Activated naive CD4-positive, alpha-beta T cell treated with anti-CD3 and anti-CD28 coated beads, Interleukin-2, amount 50 U/mL, for 72 hours (primary cell): ENCODE measurements at regions not wholly inside any gene's neighbourhood (a gene's known extent, or its start where the extent isn't known, plus 50 kb on each side); places are given as distances from the start of the nearest gene placed in this dataset.
"Not testable (repeated sequence)": the region's sequence is repeated elsewhere in the genome, so short reads cannot be mapped to it uniquely, and the experiment has no call there.

Experiments used
- ATAC-seq, 2 donors: fragments of 150-1000 bp; cut with Tn5 transposase; 2 replicates each; pipeline ENCODE4 v1.10.0; 2021; ENCODE audit warnings: mild to moderate bottlenecking in 2 of 2, moderate library complexity in 2 of 2
- DNase-seq, 2 donors: peaks; one replicate each; pipeline ENCODE4 v3.0.0; 2021 to 2022; ENCODE audit warnings: low spot score in 2 of 2
- H3K27ac Mint-ChIP-seq, 2 donors: one replicate each; pipeline ENCODE4 v1.8.0; 2022; ENCODE audit warnings: mild to moderate bottlenecking in 2 of 2, mixed read lengths in 2 of 2
- H3K36me3 Mint-ChIP-seq, 2 donors: one replicate each; pipeline ENCODE4 v1.8.0; 2022; ENCODE audit warnings: mixed read lengths in 2 of 2
- H3K9me3 Mint-ChIP-seq, 2 donors: one replicate each; pipeline ENCODE4 v1.8.0; 2022; ENCODE audit warnings: mixed read lengths in 2 of 2

DNA sequence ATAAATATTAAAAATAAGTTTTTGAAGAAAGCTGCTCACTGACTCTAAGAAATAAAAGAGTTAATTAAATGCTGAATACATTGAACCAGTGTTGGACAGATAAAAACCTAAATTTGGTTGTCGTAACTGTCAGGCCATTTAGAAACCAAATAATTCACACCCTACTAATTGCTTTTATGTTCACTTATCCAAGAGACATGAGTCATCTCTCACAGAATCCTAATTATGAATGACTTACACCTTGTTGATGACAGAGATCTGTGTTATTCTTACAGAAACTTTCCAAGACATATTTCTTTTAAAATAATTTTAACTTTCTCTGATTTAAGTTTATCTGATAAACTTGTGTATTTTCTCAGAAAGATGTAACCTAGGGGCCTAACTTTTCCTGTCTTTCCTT, 250.7 kb downstream of the IKZF2 start:
- H3K27ac Mint-ChIP-seq, result no peak overlapping the region
- no peak for ATAC-seq
- no peaks in the 10 kb centered on the region for H3K9me3 Mint-ChIP-seq
- no peak for DNase-seq
- H3K36me3 Mint-ChIP-seq, result no peaks in the 10 kb centered on the region

- Mint-ChIP-seq H3K9me3 (no peaks in the 10 kb centered on the region), H3K27ac (no peak overlapping the region), H3K36me3 (no peaks in the 10 kb centered on the region)
- ATAC-seq (no peak), DNase-seq (no peak)
These were observed 253.4 kb downstream of the IKZF2 start for GRCh38 chr2:212898011-212898410.

GRCh38 chr2:212897296-212897695, 254.1 kb downstream of the IKZF2 start:
- H3K9me3 Mint-ChIP-seq, result peaks cover 0 to under 1% of the 10 kb centered on the region in 2 donors
- DNase-seq (no peak), ATAC-seq (no peak)
- H3K27ac Mint-ChIP-seq, result no peak overlapping the region
- no peaks in the 10 kb centered on the region for H3K36me3 Mint-ChIP-seq

GRCh38 chr2:212894026-212894425, 257.4 kb downstream of the IKZF2 start:
- ATAC-seq (no peak), DNase-seq (no peak)
- Mint-ChIP-seq H3K9me3 (peaks cover 0 to 3% of the 10 kb centered on the region in 2 donors), H3K27ac (no peak overlapping the region), H3K36me3 (no peaks in the 10 kb centered on the region)

DNA sequence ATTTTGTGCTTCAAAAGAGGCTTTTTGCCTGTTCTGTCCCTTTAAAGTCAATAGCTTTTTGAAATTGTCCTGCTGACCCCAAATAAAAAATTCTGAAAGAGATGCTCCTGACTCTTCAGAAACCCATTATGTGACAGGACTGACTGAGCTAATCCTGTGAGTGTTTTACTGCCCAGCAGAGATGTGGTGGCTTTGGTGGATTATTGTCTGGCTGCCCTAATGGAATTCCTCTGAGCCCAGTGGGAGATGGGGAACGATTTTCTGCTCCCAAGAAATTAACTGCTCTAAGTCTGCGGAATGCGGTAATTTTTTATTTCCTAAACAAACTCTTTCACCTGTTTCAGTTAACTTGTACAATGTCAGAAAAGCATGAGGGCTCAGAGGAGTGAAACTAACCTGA, 258.2 kb downstream of the IKZF2 start:
- DNase-seq, result no peak
- no peak for ATAC-seq
- H3K27ac Mint-ChIP-seq, result no peak overlapping the region
- H3K9me3 Mint-ChIP-seq, result peaks cover 0 to 3% of the 10 kb centered on the region in 2 donors
- H3K36me3 Mint-ChIP-seq, result no peaks in the 10 kb centered on the region

DNA sequence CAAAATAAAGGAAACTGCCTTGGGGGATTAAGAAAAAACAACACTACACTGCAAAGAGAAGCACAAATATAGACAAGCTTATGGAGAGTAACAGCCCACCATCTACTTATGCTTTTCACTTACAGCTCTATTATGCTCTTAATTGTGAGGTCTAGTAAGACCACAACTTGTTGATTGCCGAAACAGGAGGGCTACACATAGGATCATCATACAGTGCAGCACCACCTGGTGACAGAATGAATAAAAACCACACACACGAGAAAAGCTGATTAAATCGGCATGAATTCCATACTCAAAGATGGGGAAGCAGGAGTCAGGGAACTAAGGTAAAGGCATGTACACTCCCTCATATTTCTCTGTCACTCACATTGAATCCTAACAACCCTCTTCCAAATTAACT, 259.2 kb downstream of the IKZF2 start:
- H3K9me3 Mint-ChIP-seq, result peaks cover 0 to 3% of the 10 kb centered on the region in 2 donors
- no peaks in the 10 kb centered on the region for H3K36me3 Mint-ChIP-seq
- no peak overlapping the region for H3K27ac Mint-ChIP-seq
- DNase-seq, result no peak
- ATAC-seq, result no peak

GRCh38 chr2:212891580-212891979, 259.8 kb downstream of the IKZF2 start:
- H3K27ac Mint-ChIP-seq, result no peak overlapping the region
- ATAC-seq (no peak), DNase-seq (no peak)
- H3K36me3 Mint-ChIP-seq, result peaks cover 0 to 3% of the 10 kb centered on the region in 2 donors
- H3K9me3 Mint-ChIP-seq, result peaks cover 3 to 6% of the 10 kb centered on the region in 2 donors

DNA sequence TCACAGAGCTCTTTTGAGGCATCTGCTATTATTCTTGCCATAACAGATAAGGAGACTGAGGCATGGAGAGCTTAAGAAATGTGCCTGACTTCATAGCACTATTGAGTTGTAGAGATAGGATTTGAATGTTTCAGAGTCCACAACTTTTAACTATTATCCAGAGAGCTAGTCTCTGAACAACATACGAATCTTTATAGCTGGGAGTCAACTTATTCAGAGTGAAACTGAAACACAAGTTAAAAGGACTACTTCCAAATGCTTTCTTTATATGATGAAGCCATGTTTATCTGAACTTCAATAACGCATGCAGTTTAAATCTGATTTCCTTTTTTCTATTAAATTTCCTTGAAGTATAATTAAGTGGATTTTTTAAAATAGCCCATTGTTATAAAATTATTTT, 268.8 kb downstream of the IKZF2 start:
- no peak for DNase-seq
- peaks cover 0 to 32% of the 10 kb centered on the region in 2 donors for H3K36me3 Mint-ChIP-seq
- ATAC-seq, result no peak
- no peak overlapping the region for H3K27ac Mint-ChIP-seq
- peaks cover 31 to 35% of the 10 kb centered on the region in 2 donors for H3K9me3 Mint-ChIP-seq

DNA sequence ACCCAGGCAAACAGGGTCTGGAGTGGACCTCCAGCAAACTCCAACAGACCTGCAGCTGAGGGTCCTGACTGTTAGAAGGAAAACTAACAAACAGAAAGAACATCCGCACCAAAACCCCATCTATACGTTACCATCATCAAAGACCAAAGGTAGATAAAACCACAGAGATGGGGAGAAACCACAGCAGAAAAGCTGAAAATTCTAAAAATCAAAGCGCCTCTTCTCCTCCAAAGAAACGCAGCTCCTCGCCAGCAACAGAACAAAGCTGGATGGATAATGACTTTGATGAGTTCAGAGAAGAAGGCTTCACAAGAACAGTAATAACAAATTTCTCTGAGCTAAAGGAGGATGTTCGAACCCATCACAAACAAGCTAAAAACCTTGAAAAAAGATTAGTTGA, 274.9 kb downstream of the IKZF2 start:
- not testable (repeated sequence) for ATAC-seq, H3K36me3 Mint-ChIP-seq, H3K27ac Mint-ChIP-seq, DNase-seq
- H3K9me3 Mint-ChIP-seq, result peaks cover 5 to 19% of the 10 kb centered on the region in 2 donors

- DNase-seq, H3K27ac Mint-ChIP-seq, ATAC-seq, H3K36me3 Mint-ChIP-seq: not testable (repeated sequence)
- peaks cover 5 to 19% of the 10 kb centered on the region in 2 donors for H3K9me3 Mint-ChIP-seq
These were observed 275.5 kb downstream of the IKZF2 start for GRCh38 chr2:212875950-212876349.

DNA sequence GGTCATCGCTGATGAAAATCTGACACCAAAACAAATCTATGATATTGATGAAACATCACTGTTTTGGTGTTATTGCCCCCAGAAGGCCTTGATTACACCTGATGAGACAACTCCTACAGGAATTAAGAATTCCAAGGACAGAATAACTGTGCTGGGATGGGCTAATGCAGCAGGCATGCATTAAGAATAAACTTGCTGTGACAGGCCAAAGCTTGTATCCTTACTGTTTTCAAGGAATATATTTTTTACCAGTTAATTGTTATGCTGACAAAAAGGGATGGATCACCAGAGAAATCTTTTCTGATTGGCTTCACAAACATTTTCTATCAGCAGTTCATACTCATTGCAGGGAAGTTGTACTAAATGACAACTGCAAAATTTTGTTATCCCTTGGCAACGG, 278.2 kb downstream of the IKZF2 start:
- ATAC-seq, result no peak
- peaks cover 0 to 9% of the 10 kb centered on the region in 2 donors for H3K9me3 Mint-ChIP-seq
- no peak overlapping the region for H3K27ac Mint-ChIP-seq
- H3K36me3 Mint-ChIP-seq, result no peaks in the 10 kb centered on the region
- DNase-seq, result no peak

DNA sequence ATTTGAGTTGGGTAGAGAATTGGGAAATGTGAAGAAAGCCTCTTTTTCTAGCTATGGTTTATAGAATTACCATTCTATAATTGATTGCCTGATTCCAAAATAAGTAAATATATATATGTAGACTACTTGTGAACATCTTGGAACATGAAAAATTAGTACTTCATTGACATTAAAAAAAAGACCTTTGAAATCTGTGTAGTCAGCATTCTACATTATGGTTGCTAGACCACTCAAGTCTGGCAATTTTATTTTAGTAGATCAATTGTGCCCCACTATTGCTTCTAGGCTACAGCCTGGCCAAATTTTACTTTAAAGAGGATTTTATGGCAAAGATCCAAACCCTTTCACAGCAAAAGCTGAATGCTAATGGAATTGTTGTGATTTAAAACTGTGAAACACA, 279.8 kb downstream of the IKZF2 start:
- ATAC-seq (no peak), DNase-seq (no peak)
- Mint-ChIP-seq H3K27ac (no peak overlapping the region), H3K36me3 (no peaks in the 10 kb centered on the region), H3K9me3 (peaks cover 0 to 4% of the 10 kb centered on the region in 2 donors)

GRCh38 chr2:212864186-212864585, 287.2 kb downstream of the IKZF2 start:
- Mint-ChIP-seq H3K36me3 (peaks cover 8 to 10% of the 10 kb centered on the region in 2 donors), H3K9me3 (peaks cover 21 to 26% of the 10 kb centered on the region in 2 donors), H3K27ac (no peak overlapping the region)
- no peak for ATAC-seq
- no peak for DNase-seq

GRCh38 chr2:212863185-212863588, 288.2 kb downstream of the IKZF2 start:
- ATAC-seq (peak; percentile 34 to 53), DNase-seq (peak; percentile 5 to 49)
- H3K9me3 Mint-ChIP-seq, result peaks cover 21 to 33% of the 10 kb centered on the region in 2 donors
- H3K36me3 Mint-ChIP-seq, result peaks cover 8 to 14% of the 10 kb centered on the region in 2 donors
- H3K27ac Mint-ChIP-seq, result no peak overlapping the region

DNA sequence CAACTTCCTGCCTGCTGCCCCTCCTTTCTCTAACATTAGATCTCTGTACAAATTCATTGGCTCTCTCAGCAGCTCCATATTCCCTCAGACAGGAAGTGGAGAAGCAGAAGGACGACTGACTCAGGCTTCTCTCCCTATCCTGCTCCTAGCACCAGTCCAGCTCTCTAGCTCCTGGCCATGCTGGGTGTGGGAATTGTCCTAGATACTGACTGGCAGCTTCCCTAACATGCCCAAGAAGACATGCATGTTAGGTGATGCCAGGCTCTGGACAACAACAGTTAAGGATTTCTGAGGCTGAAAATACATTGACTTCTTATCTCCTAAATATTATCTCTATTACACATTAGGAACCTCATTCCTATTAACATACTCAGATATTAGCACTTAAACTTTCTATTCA, 292.9 kb downstream of the IKZF2 start:
- no peak for ATAC-seq
- no peak for DNase-seq
- Mint-ChIP-seq H3K9me3 (peaks cover 10 to 20% of the 10 kb centered on the region in 2 donors), H3K36me3 (peaks cover 1 to 11% of the 10 kb centered on the region in 2 donors), H3K27ac (no peak overlapping the region)

DNA sequence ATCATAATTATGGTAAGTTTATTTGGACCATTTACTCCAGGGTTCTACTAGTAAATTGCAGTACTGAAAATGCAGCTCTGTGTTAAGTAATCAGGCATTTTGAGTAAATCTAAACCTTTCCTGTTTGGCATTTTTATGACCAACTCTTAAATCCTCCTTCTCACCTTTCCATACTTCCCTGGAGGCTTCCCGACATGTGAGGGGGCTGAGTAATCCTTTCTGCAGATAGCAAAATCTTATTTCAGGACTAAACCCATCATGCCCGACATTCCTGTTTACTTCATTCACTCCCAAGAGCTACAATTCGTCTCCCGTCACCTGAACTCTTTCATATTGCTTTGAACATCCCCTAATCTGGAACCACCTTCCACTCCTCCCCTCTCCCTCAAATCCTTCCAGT, 296.6 kb downstream of the IKZF2 start:
- DNase-seq (no peak), ATAC-seq (no peak)
- Mint-ChIP-seq H3K27ac (no peak overlapping the region), H3K36me3 (peaks cover 0 to 4% of the 10 kb centered on the region in 2 donors), H3K9me3 (peaks cover 7 to 14% of the 10 kb centered on the region in 2 donors)

DNA sequence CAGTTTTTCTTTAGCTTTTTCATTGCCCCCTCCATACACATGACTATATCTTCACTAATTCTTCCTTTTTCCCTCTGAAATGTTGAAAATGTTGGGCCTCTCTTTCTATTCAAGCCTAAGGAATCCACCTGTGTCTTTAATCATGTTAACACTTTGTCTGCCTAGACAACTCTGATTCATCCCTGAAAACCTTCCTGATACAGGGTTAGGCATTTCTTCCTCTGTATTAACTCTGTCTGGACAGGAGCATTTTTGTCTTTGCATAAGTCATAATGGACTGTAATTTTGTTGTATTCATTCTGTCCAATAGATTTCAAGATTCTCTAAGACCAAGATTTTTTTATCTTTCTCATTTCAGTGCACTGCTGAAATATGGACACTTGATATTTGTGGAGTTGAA, 297.3 kb downstream of the IKZF2 start:
- peaks cover 7 to 14% of the 10 kb centered on the region in 2 donors for H3K9me3 Mint-ChIP-seq
- peaks cover 0 to 4% of the 10 kb centered on the region in 2 donors for H3K36me3 Mint-ChIP-seq
- DNase-seq (no peak), ATAC-seq (no peak)
- H3K27ac Mint-ChIP-seq, result no peak overlapping the region

DNA sequence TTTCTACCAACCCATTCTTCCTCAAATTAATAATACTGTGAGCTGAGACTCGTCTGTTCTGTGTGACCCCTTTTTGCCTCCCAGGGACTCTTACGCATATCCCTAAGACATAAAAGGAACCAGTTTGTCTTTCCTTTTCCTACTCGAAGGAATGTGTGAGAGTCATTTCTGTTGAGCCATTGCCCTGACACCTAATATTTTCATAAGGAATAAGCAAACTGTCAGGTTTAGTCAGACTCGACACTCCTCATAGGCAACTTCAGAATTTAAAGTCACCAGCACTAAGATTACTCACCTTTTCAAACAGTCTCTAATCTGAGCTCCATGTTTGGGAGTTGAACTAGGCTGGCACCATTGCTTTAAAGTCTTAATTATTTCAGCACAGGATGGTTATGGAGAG, 305.5 kb downstream of the IKZF2 start:
- H3K36me3 Mint-ChIP-seq, result no peaks in the 10 kb centered on the region
- ATAC-seq (no peak), DNase-seq (no peak)
- no peak overlapping the region for H3K27ac Mint-ChIP-seq
- H3K9me3 Mint-ChIP-seq, result peaks cover 3 to 8% of the 10 kb centered on the region in 2 donors
